Aorta (tissue), 5 donors: ENCODE measurements at regions not wholly inside any gene's neighbourhood (a gene's known extent, or its start where the extent isn't known, plus 50 kb on each side); places are given as distances from the start of the nearest gene placed in this dataset.
A peak's percentile ranks its signal among the peaks of the same experiment; 100 is the strongest.
"Not testable (repeated sequence)": the region's sequence is repeated elsewhere in the genome, so short reads cannot be mapped to it uniquely, and the experiment has no call there.

Experiments used
- ATAC-seq: fragments of 200-7000 bp; cut with Tn5 transposase; one replicate; pipeline ENCODE4 v1.9.1; 2022; ENCODE audit warnings: moderate library complexity; ENCODE audit not compliant: low FRiP score
- DNase-seq, 2 donors: peaks; one replicate each; pipeline ENCODE4 v3.0.0-alpha.2; 2020
- H3K27ac ChIP-seq, 2 donors: one replicate each; pipeline ENCODE4 v1.5.1; 2013; ENCODE audit warnings: low read length in 2 of 2, mild to moderate bottlenecking in 2 of 2, moderate library complexity in 2 of 2, control low read depth in 1 of 2, inconsistent platforms in 1 of 2, low read depth in 1 of 2
- H3K27me3 ChIP-seq, 2 donors: one replicate each; pipeline ENCODE4 v1.6.1; 2013; ENCODE audit warnings: control low read depth in 1 of 2, low read length in 1 of 2, mild to moderate bottlenecking in 1 of 2, moderate library complexity in 1 of 2; ENCODE audit not compliant: insufficient read depth in 2 of 2, control insufficient read depth in 1 of 2
- H3K36me3 ChIP-seq, 2 donors: one replicate each; pipeline ENCODE4 v1.6.1; 2013; ENCODE audit warnings: control low read depth in 1 of 2, low read length in 1 of 2, mild to moderate bottlenecking in 1 of 2; ENCODE audit not compliant: insufficient read depth in 2 of 2, control insufficient read depth in 1 of 2
- H3K4me1 ChIP-seq, 2 donors: one replicate each; pipeline ENCODE4 v1.6.1; 2013; ENCODE audit warnings: low read length in 2 of 2, control low read depth in 1 of 2, mild to moderate bottlenecking in 1 of 2, moderate library complexity in 1 of 2; ENCODE audit not compliant: insufficient read depth in 2 of 2, control insufficient read depth in 1 of 2
- H3K4me3 ChIP-seq, 2 donors: one replicate each; pipeline ENCODE4 v1.5.1; 2013; ENCODE audit warnings: low read length in 2 of 2, control low read depth in 1 of 2, mild to moderate bottlenecking in 1 of 2
- H3K9me3 ChIP-seq: one replicate; pipeline ENCODE4 v1.6.1; 2013; ENCODE audit warnings: mild to moderate bottlenecking, low read length; ENCODE audit not compliant: control insufficient read depth
- WGBS, 2 donors: extraction: QIAGEN DNeasy Blood & Tissue Kit; methylation state at CpG; one replicate each; pipeline ENCODE4 v1.1.7; 2013; 5-methylcytosine and 5-hydroxymethylcytosine counted together
- intact Hi-C, 2 donors: fragments of 100-400 bp; cut with DNase I; formaldehyde crosslinking; loops; one replicate each; pipeline versions ENCODE4 v1.14.2 to v1.15.0; 2022
- donor health status: healthy with polysubstance abuse.
- donor health status: Bipolar disorder and iron deficiency.
- donor health status: DM: no; HTN: no; CAD: no.
- donor health status: DM: no; HTN: no; CAD: no.
- donor health status: DM: yes; HTN: yes; CAD: no.

DNA sequence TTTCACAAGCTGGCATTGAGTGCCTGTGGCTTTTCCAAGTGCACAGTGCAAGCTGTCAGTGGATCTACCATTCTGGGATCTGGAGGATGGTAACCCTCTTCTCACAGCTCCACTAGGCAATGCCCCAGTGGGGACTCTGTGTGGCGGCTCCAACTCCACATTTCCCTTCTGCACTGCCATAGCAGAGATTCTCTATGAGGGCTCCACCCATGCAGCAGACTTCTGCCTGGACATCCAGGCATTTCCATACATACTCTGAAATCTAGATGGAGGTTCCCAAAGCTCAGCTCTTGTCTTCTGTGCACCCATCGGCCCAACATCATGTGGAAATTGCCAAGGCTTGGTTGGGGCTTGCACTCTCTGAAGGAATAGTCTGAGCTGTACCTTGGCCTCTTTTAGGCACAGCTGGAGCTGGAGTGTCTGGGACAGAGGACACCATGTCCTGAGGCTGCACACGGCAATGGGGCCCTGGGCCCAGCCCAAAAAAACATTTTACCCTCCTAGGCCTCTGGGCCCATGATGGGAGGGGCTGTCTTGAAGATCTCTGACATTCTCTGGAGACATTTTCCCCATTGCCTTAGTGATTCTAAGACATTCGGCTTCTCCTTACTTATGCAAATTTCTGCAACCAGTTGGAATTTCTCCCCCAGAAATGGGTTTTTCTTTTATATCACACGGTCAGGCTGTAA lies 313.3 kb upstream of the SFSWAP start:
- no peaks in the 10 kb centered on the region for H3K27me3 ChIP-seq
- H3K27ac ChIP-seq: no peak overlapping the region
- H3K4me1 ChIP-seq: no peaks in the 10 kb centered on the region
- no peaks in the 10 kb centered on the region for H3K36me3 ChIP-seq
- no peak for DNase-seq
- 67 to 72% methylated on average over 5 of the region's 5 CpGs for WGBS, 2 donors
- H3K4me3 ChIP-seq: no peak overlapping the region
- no peak for ATAC-seq
- peaks cover 1% of the 10 kb centered on the region for H3K9me3 ChIP-seq
- intact Hi-C loops: no loop called here

- H3K27me3 ChIP-seq: no peaks in the 10 kb centered on the region
- H3K4me1 ChIP-seq: no peaks in the 10 kb centered on the region
- intact Hi-C loops: no loop called here
- no peak overlapping the region for H3K4me3 ChIP-seq
- ATAC-seq (no peak), DNase-seq (no peak)
- H3K27ac ChIP-seq: no peak overlapping the region
- H3K9me3 ChIP-seq: peaks cover 1% of the 10 kb centered on the region
- H3K36me3 ChIP-seq: no peaks in the 10 kb centered on the region
Measured at GRCh38 chr12:131399000-131399399, 311.9 kb upstream of the SFSWAP start.

GRCh38 chr12:131400668-131401294 lies 310.1 kb upstream of the SFSWAP start:
- H3K27me3 ChIP-seq, ATAC-seq, intact Hi-C loops, H3K36me3 ChIP-seq, H3K4me1 ChIP-seq, H3K4me3 ChIP-seq, DNase-seq, H3K27ac ChIP-seq, H3K9me3 ChIP-seq: not testable (repeated sequence)
- 49 to 54% methylated on average over 3 to 4 of the region's 4 CpGs for whole genome bisulfite sequencing, 2 donors

DNA sequence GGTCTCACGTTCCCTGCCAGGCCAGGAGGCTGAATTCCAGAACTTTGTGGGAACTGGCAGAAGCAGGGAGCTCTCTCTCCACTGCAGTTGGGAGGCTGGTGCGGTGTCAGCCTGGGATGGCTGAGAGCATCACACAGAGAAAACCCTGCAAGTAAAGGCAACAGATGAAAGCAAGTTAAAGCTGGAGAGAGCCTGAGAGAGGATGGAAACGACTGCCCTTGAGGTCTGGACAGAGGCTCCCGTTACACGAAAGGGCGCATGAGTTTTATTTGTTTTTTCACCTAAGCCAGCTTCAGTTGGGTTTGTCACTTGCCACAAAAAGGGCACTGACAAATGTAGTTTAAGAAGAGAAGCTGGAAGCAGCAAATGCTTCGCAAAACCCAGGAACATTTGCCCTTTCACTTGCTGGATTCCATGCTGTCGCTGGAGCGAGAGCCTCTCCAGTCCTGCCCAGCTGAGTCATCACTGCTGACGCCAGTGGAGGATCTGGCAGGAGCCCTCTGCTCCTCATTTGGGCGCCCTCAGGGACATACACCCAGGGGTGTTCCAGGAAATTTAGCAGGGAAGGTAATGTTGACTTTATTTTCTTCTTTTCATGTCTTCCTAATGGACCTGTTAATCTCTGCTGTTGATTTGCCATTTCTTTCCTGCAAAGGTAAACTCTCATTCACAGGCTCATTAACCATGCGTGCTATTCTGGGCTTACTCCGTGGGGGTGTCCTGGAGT lies 308.8 kb upstream of the SFSWAP start:
- H3K27ac ChIP-seq, H3K4me1 ChIP-seq, H3K4me3 ChIP-seq, DNase-seq, H3K36me3 ChIP-seq, H3K27me3 ChIP-seq, H3K9me3 ChIP-seq, intact Hi-C loops: not testable (repeated sequence)
- WGBS, 2 donors: 25 to 44% methylated on average over 10 to 13 of the region's 13 CpGs
- ATAC-seq: peak; percentile 71

- Histone ChIP-seq H3K4me3 (no peak overlapping the region), H3K4me1 (no peaks in the 10 kb centered on the region), H3K27me3 (no peaks in the 10 kb centered on the region), H3K27ac (no peak overlapping the region), H3K9me3 (no peaks in the 10 kb centered on the region), H3K36me3 (no peaks in the 10 kb centered on the region)
- intact Hi-C loops: no loop called here
- DNase-seq (no peak), ATAC-seq (peak; percentile 15)
- WGBS, 2 donors: 76 to 83% methylated on average over 14 of the region's 14 CpGs
Measured at GRCh38 chr12:131402781-131403396, 308.0 kb upstream of the SFSWAP start.

DNA sequence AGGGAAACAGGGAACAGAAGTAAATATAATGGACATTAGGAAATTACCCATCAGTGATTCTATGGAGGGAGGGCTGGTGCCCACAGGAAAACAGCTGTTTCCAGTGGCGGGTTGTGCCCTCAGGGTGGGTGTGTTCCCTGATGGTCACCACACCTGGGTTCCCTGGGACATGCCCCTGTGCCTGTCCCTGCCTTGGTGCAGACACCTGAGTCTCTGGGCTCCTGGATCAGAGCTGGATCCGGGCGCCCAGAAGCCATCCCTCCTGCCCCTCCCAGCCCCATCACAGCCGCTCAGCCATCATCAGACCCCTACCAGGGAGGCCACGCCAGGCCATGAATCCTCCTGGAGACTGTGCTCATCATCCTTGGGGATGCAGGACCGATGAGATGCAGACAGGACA lies 307.2 kb upstream of the SFSWAP start:
- no peak for ATAC-seq

GRCh38 chr12:131404705-131405104 lies 306.2 kb upstream of the SFSWAP start:
- no peak for DNase-seq
- no peak for ATAC-seq
- WGBS, 2 donors: 86 to 89% methylated on average over 3 of the region's 3 CpGs
- Histone ChIP-seq H3K9me3 (no peaks in the 10 kb centered on the region), H3K4me3 (no peak overlapping the region), H3K27me3 (no peaks in the 10 kb centered on the region), H3K4me1 (no peaks in the 10 kb centered on the region), H3K36me3 (no peaks in the 10 kb centered on the region), H3K27ac (no peak overlapping the region)
- intact Hi-C loops: no loop called here

More for the DNA sequence above, 307.2 kb upstream of the SFSWAP start:
- 88% methylated on average over 6 of the region's 6 CpGs for WGBS, 2 donors
- no peak for DNase-seq
- no peaks in the 10 kb centered on the region for H3K9me3 ChIP-seq
- intact Hi-C loops: no loop called here
- H3K27ac ChIP-seq: no peak overlapping the region
- H3K27me3 ChIP-seq: no peaks in the 10 kb centered on the region
- no peak overlapping the region for H3K4me3 ChIP-seq
- no peaks in the 10 kb centered on the region for H3K4me1 ChIP-seq
- H3K36me3 ChIP-seq: no peaks in the 10 kb centered on the region

GRCh38 chr12:131407221-131408035 lies 303.5 kb upstream of the SFSWAP start:
- WGBS, 2 donors: 60 to 62% methylated on average over 15 of the region's 15 CpGs

More at GRCh38 chr12:131407221-131408035, 303.5 kb upstream of the SFSWAP start:
- ATAC-seq: no peak
- no peak for DNase-seq
- no peaks in the 10 kb centered on the region for H3K27me3 ChIP-seq
- H3K27ac ChIP-seq: no peak overlapping the region
- H3K36me3 ChIP-seq: no peaks in the 10 kb centered on the region
- H3K4me1 ChIP-seq: no peaks in the 10 kb centered on the region
- no peak overlapping the region for H3K4me3 ChIP-seq
- intact Hi-C loops: no loop called here
- H3K9me3 ChIP-seq: no peaks in the 10 kb centered on the region
